Activated CD8-positive, alpha-beta memory T cell treated with anti-CD3 and anti-CD28 coated beads for 48 hours (primary cell): ENCODE measurements at regions not wholly inside any gene's neighbourhood (a gene's known extent, or its start where the extent isn't known, plus 50 kb on each side); places are given as distances from the start of the nearest gene placed in this dataset.

Experiments
- DNase-seq, 3 experiments: peaks; one replicate each; pipeline ENCODE4 v3.0.0-alpha.2; 2020; ENCODE audit warnings: low read depth in 2 of 3, low spot score in 2 of 3

- no peak for DNase-seq
Observed at GRCh38 chr15:91710080-91710698, 143.3 kb upstream of the SLCO3A1 start.

- no peak for DNase-seq
Observed at GRCh38 chr15:91711384-91712033, 142.0 kb upstream of the SLCO3A1 start.

- DNase-seq, result no peak
Observed at GRCh38 chr15:91712286-91712685, 141.2 kb upstream of the SLCO3A1 start.

GRCh38 chr15:91716536-91716935, 137.0 kb upstream of the SLCO3A1 start:
- DNase-seq, result no peak

GRCh38 chr15:91717811-91718210, 135.7 kb upstream of the SLCO3A1 start:
- no peak for DNase-seq

GRCh38 chr15:91723959-91724358, 129.5 kb upstream of the SLCO3A1 start:
- no peak for DNase-seq

- no peak for DNase-seq
Observed at GRCh38 chr15:91733661-91734060, 119.8 kb upstream of the SLCO3A1 start.

- DNase-seq, result no peak
Observed at GRCh38 chr15:91737151-91737818, 116.2 kb upstream of the SLCO3A1 start.

GRCh38 chr15:91741986-91742385, 111.5 kb upstream of the SLCO3A1 start:
- no peak for DNase-seq

- no peak for DNase-seq
Observed at GRCh38 chr15:91751611-91752010, 101.9 kb upstream of the SLCO3A1 start.

- DNase-seq, result no peak
Observed at GRCh38 chr15:91752081-91752785, 101.3 kb upstream of the SLCO3A1 start.

GRCh38 chr15:91759560-91759959, 93.9 kb upstream of the SLCO3A1 start:
- DNase-seq, result no peak

GRCh38 chr15:91765660-91766059, 87.8 kb upstream of the SLCO3A1 start:
- DNase-seq, result no peak

GRCh38 chr15:91769476-91769875, 84.0 kb upstream of the SLCO3A1 start:
- no peak for DNase-seq

GRCh38 chr15:91769894-91770293, 83.6 kb upstream of the SLCO3A1 start:
- DNase-seq, result no peak

GRCh38 chr15:91776104-91776503, 77.4 kb upstream of the SLCO3A1 start:
- DNase-seq, result no peak

- DNase-seq, result no peak
Observed at GRCh38 chr15:91779960-91780359, 73.5 kb upstream of the SLCO3A1 start.

- DNase-seq, result no peak
Observed at GRCh38 chr15:91780387-91780786, 73.1 kb upstream of the SLCO3A1 start.

- no peak for DNase-seq
Observed at GRCh38 chr15:91782221-91782620, 71.3 kb upstream of the SLCO3A1 start.

- DNase-seq, result no peak
Observed at GRCh38 chr15:91783008-91783407, 70.5 kb upstream of the SLCO3A1 start.

- DNase-seq, result no peak
Observed at GRCh38 chr15:91783451-91783850, 70.1 kb upstream of the SLCO3A1 start.
